DOHH2 (cell line): ENCODE measurements at regions not wholly inside any gene's neighbourhood (a gene's known extent, or its start where the extent isn't known, plus 50 kb on each side); places are given as distances from the start of the nearest gene placed in this dataset.

ENCODE experiments used
- CTCF ChIP-seq: fragments of 200-600 bp; sonication (generic); IDR thresholded peaks from one replicate; pipeline ENCODE4 v1.5.1; 2014; ENCODE audit warnings: antibody characterized with exemption, mild to moderate bottlenecking, low read depth, low read length; ENCODE audit not compliant: poor library complexity, severe bottlenecking
- EZH2phosphoT487 ChIP-seq: fragments of 200-600 bp; sonication (generic); IDR thresholded peaks from 2 replicates; pipeline ENCODE4 v1.6.1; 2017; ENCODE audit warnings: borderline replicate concordance, mild to moderate bottlenecking, antibody characterized with exemption, low read length, moderate library complexity, mixed read lengths

- TF ChIP-seq CTCF (no peak), EZH2phosphoT487 (no peak)
These were observed 605.4 kb upstream of the FZD8 start for GRCh38 chr10:36247478-36247877.
